Testis (tissue), 2 donors: ENCODE measurements at regions not wholly inside any gene's neighbourhood (a gene's known extent, or its start where the extent isn't known, plus 50 kb on each side); places are given as distances from the start of the nearest gene placed in this dataset.

ENCODE experiments used
- DNase-seq: peaks from one replicate; pipeline ENCODE4 v3.0.0-alpha.2; 2019
- H3K27ac ChIP-seq, 2 donors: fragments of 200-600 bp; sonication (generic); one replicate each; pipeline ENCODE4 v1.5.1; 2019
- H3K27me3 ChIP-seq: fragments of 200-600 bp; sonication (generic); one replicate; pipeline ENCODE4 v1.5.1; 2019
- H3K36me3 ChIP-seq: fragments of 200-600 bp; sonication (generic); one replicate; pipeline ENCODE4 v1.5.1; 2017; ENCODE audit warnings: low read depth; ENCODE audit errors: missing control alignments
- H3K4me1 ChIP-seq: fragments of 200-600 bp; sonication (generic); one replicate; pipeline ENCODE4 v1.5.1; 2019
- H3K4me3 ChIP-seq, 2 donors: fragments of 200-600 bp; sonication (generic); one replicate each; pipeline ENCODE4 v1.5.1; 2017 to 2019
- H3K9me3 ChIP-seq: fragments of 200-600 bp; sonication (generic); one replicate; pipeline ENCODE4 v1.5.1; 2017
- CTCF ChIP-seq, 3 experiments: fragments of 450-650 bp in 2 of 3; fragments of 200-600 bp in 1 of 3; sonication (generic) in 1 of 3; IDR thresholded peaks; one replicate each; pipeline ENCODE4 v1.5.1; 2016 to 2019; ENCODE audit warnings: antibody characterized with exemption in 3 of 3, mild to moderate bottlenecking in 2 of 3, moderate library complexity in 1 of 3
- POLR2A ChIP-seq: fragments of 450-650 bp; IDR thresholded peaks from one replicate; pipeline ENCODE4 v1.6.1; 2017; ENCODE audit warnings: antibody characterized with exemption, mild to moderate bottlenecking, moderate library complexity
- WGBS, 2 donors: methylation state at CpG; one replicate each; pipeline ENCODE4 v1.1.5; 2018; 5-methylcytosine and 5-hydroxymethylcytosine counted together
- intact Hi-C: fragments of 100-400 bp; cut with DNase I; formaldehyde crosslinking; loops from one replicate; pipeline ENCODE4 v1.15.1; 2023; ENCODE audit warnings: low total_unique reads

- no peaks in the 10 kb centered on the region for H3K4me1 ChIP-seq
- H3K27ac ChIP-seq = no peak overlapping the region
- no peak overlapping the region for H3K4me3 ChIP-seq
- DNase-seq = no peak
- intact Hi-C loops = no loop called here
- no peaks in the 10 kb centered on the region for H3K36me3 ChIP-seq
- no peaks in the 10 kb centered on the region for H3K9me3 ChIP-seq
- TF ChIP-seq CTCF (IDR thresholded peaks at IDR 0.05) = no peak
- TF ChIP-seq POLR2A = no peak
- H3K27me3 ChIP-seq = no peaks in the 10 kb centered on the region
Measured at GRCh38 chr15:45903283-45903682, 268.5 kb downstream of the SQOR start.

- Histone ChIP-seq H3K4me1 (no peaks in the 10 kb centered on the region), H3K36me3 (no peaks in the 10 kb centered on the region), H3K27me3 (no peaks in the 10 kb centered on the region), H3K9me3 (no peaks in the 10 kb centered on the region), H3K4me3 (no peak overlapping the region), H3K27ac (no peak overlapping the region)
- WGBS, 2 donors = 85% methylated on average over 3 of the region's 3 CpGs
- no peak for DNase-seq
- TF ChIP-seq POLR2A (no peak), CTCF (IDR thresholded peaks at IDR 0.05) (no peak)
- intact Hi-C loops = no loop called here
Measured at GRCh38 chr15:45904019-45904418, 269.2 kb downstream of the SQOR start.

GRCh38 chr15:45906230-45906629 lies 271.4 kb downstream of the SQOR start:
- 71 to 81% methylated on average over 2 of the region's 2 CpGs for WGBS, 2 donors
- intact Hi-C loops = no loop called here
- no peak for TF ChIP-seq POLR2A
- no peak for TF ChIP-seq CTCF (IDR thresholded peaks at IDR 0.05)
- Histone ChIP-seq H3K4me3 (no peak overlapping the region), H3K4me1 (no peaks in the 10 kb centered on the region), H3K36me3 (no peaks in the 10 kb centered on the region), H3K9me3 (no peaks in the 10 kb centered on the region), H3K27ac (no peak overlapping the region), H3K27me3 (no peaks in the 10 kb centered on the region)
- DNase-seq = no peak

- no peaks in the 10 kb centered on the region for H3K9me3 ChIP-seq
- no peaks in the 10 kb centered on the region for H3K27me3 ChIP-seq
- intact Hi-C loops = no loop called here
- H3K4me1 ChIP-seq = no peaks in the 10 kb centered on the region
- no peak for TF ChIP-seq POLR2A
- no peak for TF ChIP-seq CTCF (IDR thresholded peaks at IDR 0.05)
- WGBS, 2 donors = 64 to 76% methylated on average over 3 of the region's 3 CpGs
- H3K36me3 ChIP-seq = no peaks in the 10 kb centered on the region
- no peak for DNase-seq
- H3K27ac ChIP-seq = no peak overlapping the region
- H3K4me3 ChIP-seq = no peak overlapping the region
Measured at GRCh38 chr15:45910671-45911070, 275.8 kb downstream of the SQOR start.

- H3K36me3 ChIP-seq = no peaks in the 10 kb centered on the region
- DNase-seq = no peak
- H3K4me3 ChIP-seq = no peak overlapping the region
- no peaks in the 10 kb centered on the region for H3K9me3 ChIP-seq
- no peaks in the 10 kb centered on the region for H3K4me1 ChIP-seq
- H3K27ac ChIP-seq = no peak overlapping the region
- TF ChIP-seq CTCF (IDR thresholded peaks at IDR 0.05) (no peak), POLR2A (no peak)
- intact Hi-C loops = no loop called here
- no peaks in the 10 kb centered on the region for H3K27me3 ChIP-seq
- 82 to 84% methylated on average over 2 of the region's 2 CpGs for WGBS, 2 donors
Measured at GRCh38 chr15:45913451-45913850, 278.6 kb downstream of the SQOR start.
